Uterus (tissue), 3 donors: ENCODE measurements at regions not wholly inside any gene's neighbourhood (a gene's known extent, or its start where the extent isn't known, plus 50 kb on each side); places are given as distances from the start of the nearest gene placed in this dataset.

ENCODE experiments used
- DNase-seq, 2 donors: peaks; one replicate each; pipeline ENCODE4 v3.0.0-alpha.2; 2019 to 2020
- H3K27ac ChIP-seq, 2 donors: fragments of 200-600 bp; sonication (generic); 1 replicate in 1 of 2; 2 replicates in 1 of 2; pipeline ENCODE4 v1.5.1; 2016 to 2018
- H3K27me3 ChIP-seq, 2 donors: fragments of 200-600 bp; sonication (generic); one replicate each; pipeline ENCODE4 v1.5.1; 2018 to 2019; ENCODE audit warnings: control low read depth in 1 of 2
- H3K36me3 ChIP-seq, 2 donors: fragments of 200-600 bp; sonication (generic); one replicate each; pipeline ENCODE4 v1.5.1; 2019; ENCODE audit warnings: control low read depth in 1 of 2
- H3K4me1 ChIP-seq, 2 donors: fragments of 200-600 bp; sonication (generic); one replicate each; pipeline ENCODE4 v1.5.1; 2018 to 2019; ENCODE audit warnings: control low read depth in 1 of 2
- H3K4me3 ChIP-seq, 2 donors: fragments of 200-600 bp; sonication (generic); 1 replicate in 1 of 2; 2 replicates in 1 of 2; pipeline ENCODE4 v1.5.1; 2018 to 2019; ENCODE audit warnings: mild to moderate bottlenecking in 1 of 2
- H3K9me3 ChIP-seq, 2 donors: fragments of 200-600 bp; sonication (generic); one replicate each; pipeline ENCODE4 v1.5.1; 2019; ENCODE audit warnings: control low read depth in 1 of 2
- POLR2A ChIP-seq, 2 donors: fragments of 450-650 bp; IDR thresholded peaks; one replicate each; pipeline ENCODE4 v1.6.1; 2016; ENCODE audit warnings: antibody characterized with exemption in 2 of 2, mild to moderate bottlenecking in 1 of 2, moderate library complexity in 1 of 2
- intact Hi-C: fragments of 100-400 bp; cut with DNase I; formaldehyde crosslinking; loops from one replicate; pipeline ENCODE4 v1.15.1; 2023; ENCODE audit warnings: low total_unique reads
- TF ChIP-seq, protein P1 (sequence below), 4 experiments: fragments of 200-600 bp in 2 of 4; fragments of 450-650 bp in 2 of 4; sonication (generic) in 2 of 4; IDR thresholded peaks; one replicate each; pipeline ENCODE4 v1.5.1; 2016 to 2019; ENCODE audit warnings: antibody characterized with exemption in 4 of 4, mild to moderate bottlenecking in 2 of 4, moderate library complexity in 1 of 4
- donor health status: DM: yes; HTN: yes; CAD: no.

DNA sequence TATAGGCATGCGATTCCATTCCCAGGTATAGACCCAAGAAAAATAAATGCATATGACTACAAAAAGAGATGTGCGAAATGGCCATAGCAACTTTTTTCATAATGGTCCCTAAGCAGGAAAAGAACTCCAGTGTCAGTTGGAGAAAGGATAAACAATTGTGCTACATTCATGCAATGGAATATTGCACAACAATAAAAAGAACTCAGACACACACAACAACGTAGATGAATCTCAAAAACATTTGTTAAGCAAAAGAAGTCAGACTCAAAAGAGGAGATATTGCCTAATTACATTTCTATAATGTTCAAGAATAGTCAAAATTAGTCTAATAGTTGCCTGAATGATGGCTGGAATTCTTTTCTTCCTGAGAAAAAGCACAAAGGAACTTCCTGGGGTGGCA, 141.1 kb upstream of the GLI3 start:
- intact Hi-C loops = no loop called here
- TF ChIP-seq, protein P1, sequence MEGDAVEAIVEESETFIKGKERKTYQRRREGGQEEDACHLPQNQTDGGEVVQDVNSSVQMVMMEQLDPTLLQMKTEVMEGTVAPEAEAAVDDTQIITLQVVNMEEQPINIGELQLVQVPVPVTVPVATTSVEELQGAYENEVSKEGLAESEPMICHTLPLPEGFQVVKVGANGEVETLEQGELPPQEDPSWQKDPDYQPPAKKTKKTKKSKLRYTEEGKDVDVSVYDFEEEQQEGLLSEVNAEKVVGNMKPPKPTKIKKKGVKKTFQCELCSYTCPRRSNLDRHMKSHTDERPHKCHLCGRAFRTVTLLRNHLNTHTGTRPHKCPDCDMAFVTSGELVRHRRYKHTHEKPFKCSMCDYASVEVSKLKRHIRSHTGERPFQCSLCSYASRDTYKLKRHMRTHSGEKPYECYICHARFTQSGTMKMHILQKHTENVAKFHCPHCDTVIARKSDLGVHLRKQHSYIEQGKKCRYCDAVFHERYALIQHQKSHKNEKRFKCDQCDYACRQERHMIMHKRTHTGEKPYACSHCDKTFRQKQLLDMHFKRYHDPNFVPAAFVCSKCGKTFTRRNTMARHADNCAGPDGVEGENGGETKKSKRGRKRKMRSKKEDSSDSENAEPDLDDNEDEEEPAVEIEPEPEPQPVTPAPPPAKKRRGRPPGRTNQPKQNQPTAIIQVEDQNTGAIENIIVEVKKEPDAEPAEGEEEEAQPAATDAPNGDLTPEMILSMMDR (IDR thresholded peaks at IDR 0.05) = no peak
- TF ChIP-seq POLR2A (IDR thresholded peaks at IDR 0.05) = no peak
- Histone ChIP-seq H3K27ac (no peak overlapping the region), H3K27me3 (no peaks in the 10 kb centered on the region), H3K4me1 (no peaks in the 10 kb centered on the region), H3K4me3 (no peak overlapping the region), H3K9me3 (no peaks in the 10 kb centered on the region), H3K36me3 (no peaks in the 10 kb centered on the region)
- DNase-seq = no peak

DNA sequence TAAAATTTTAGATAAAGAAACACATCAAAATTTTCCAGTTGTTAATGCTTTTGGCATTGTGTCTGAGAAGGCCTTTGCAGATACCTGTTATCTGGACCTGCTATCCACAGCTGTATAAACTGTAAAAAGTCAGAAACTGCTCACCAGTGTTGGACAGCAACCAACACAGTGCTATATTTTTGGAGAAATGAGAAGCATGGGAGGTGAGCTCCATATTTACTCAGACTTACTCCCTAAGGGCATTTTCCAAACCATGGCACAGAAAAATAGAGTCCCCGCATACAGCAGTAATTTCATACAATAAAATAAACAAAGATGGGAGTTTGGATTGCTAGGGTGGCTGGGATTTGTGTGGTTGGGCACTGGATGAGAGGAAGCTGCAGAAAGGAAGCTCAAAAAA, 136.3 kb upstream of the GLI3 start:
- Histone ChIP-seq H3K27me3 (no peaks in the 10 kb centered on the region), H3K4me1 (no peaks in the 10 kb centered on the region), H3K9me3 (no peaks in the 10 kb centered on the region), H3K36me3 (no peaks in the 10 kb centered on the region), H3K27ac (no peak overlapping the region), H3K4me3 (no peak overlapping the region)
- DNase-seq = no peak
- TF ChIP-seq, protein P1 (IDR thresholded peaks at IDR 0.05) = no peak
- TF ChIP-seq POLR2A (IDR thresholded peaks at IDR 0.05) = no peak
- intact Hi-C loops = no loop called here

DNA sequence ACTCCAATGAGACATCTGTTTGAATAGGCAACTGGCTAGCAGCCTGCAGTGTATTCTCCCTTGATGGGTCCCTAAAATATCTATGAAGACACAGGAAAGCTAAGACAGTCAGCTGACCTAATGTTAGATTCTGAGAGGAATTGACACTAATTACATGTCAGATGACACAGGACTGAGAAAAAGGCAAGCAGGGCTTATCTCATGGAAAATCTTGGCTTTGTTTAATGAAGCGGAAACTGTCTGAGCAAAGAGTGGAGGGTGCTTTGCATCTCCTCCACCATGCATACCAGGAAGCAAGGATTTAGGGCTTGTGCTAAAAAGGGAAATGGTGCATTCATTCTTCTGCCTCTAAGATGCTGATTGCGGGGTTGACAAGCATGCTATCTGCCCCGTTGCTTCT, 135.5 kb upstream of the GLI3 start:
- no peaks in the 10 kb centered on the region for H3K9me3 ChIP-seq
- intact Hi-C loops = no loop called here
- H3K27me3 ChIP-seq = no peaks in the 10 kb centered on the region
- no peak overlapping the region for H3K4me3 ChIP-seq
- H3K36me3 ChIP-seq = no peaks in the 10 kb centered on the region
- no peak for DNase-seq
- H3K27ac ChIP-seq = no peak overlapping the region
- H3K4me1 ChIP-seq = no peaks in the 10 kb centered on the region
- TF ChIP-seq POLR2A (IDR thresholded peaks at IDR 0.05) = no peak
- TF ChIP-seq, protein P1 (IDR thresholded peaks at IDR 0.05) = no peak

DNA sequence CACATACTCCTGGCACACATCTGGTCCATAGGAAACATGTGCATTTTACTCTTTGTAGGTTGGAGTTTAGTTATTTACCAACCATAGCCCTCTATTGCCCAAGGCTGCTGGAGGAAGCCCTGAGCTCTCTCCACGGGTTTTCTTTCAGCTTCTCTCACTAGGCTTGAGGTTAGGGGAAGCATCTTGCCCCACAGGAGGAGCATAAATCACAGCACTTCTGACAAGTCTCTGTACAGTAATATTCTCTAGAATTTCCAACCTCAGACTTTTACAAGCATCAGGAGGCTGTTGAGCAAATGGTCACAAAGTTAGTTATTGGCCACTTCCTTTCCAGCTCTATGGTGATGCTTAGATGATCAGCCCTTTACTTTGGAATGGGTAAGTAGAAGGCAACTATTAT, 122.9 kb upstream of the GLI3 start:
- TF ChIP-seq POLR2A (IDR thresholded peaks at IDR 0.05) = no peak
- TF ChIP-seq, protein P1 (IDR thresholded peaks at IDR 0.05) = no peak
- Histone ChIP-seq H3K4me1 (no peaks in the 10 kb centered on the region), H3K36me3 (no peaks in the 10 kb centered on the region), H3K4me3 (no peak overlapping the region), H3K27me3 (no peaks in the 10 kb centered on the region), H3K9me3 (peaks cover 0 to 7% of the 10 kb centered on the region in 2 donors), H3K27ac (no peak overlapping the region)
- no peak for DNase-seq
- intact Hi-C loops = no loop called here

DNA sequence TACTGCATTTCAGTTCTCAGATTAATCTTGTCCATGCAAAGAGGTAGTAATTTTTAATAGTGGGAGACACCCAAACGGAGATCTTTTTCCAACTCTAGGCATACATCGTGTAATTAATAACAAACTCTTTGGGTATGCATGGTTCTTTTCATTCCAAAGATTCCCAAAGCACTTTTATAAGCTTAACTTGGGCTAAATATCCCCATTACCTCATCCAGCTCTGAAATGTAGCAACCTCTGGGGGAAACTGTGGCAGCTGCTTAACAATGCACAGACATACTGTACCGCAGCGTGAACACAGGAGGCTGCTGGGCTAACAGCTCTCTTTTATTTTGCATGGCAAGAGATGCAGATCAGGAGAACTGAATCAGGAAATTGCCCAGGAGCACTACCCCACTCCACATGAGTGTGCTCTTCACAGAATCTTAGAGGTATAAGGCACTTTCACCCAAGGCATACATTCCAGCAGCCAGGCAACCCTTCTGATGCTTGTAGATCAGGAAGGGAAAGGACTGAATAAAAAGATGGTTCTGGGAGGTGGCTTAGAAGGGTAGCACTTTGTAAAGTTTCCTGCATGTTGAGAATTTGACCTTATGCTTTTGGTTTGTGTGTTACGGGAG, 114.4 kb upstream of the GLI3 start:
- peaks cover 0 to 3% of the 10 kb centered on the region in 2 donors for H3K4me1 ChIP-seq
- no peak overlapping the region for H3K4me3 ChIP-seq
- H3K9me3 ChIP-seq = no peaks in the 10 kb centered on the region
- DNase-seq = no peak
- no peaks in the 10 kb centered on the region for H3K27me3 ChIP-seq
- H3K27ac ChIP-seq = no peak overlapping the region
- H3K36me3 ChIP-seq = no peaks in the 10 kb centered on the region
- no peak for TF ChIP-seq POLR2A (IDR thresholded peaks at IDR 0.05)
- TF ChIP-seq, protein P1 (IDR thresholded peaks at IDR 0.05) = no peak
- intact Hi-C loops = no loop called here
